ENCODE measurements at regions not wholly inside any gene's neighbourhood (a gene's known extent, or its start where the extent isn't known, plus 50 kb on each side); places are given as distances from the start of the nearest gene placed in this dataset.

DNA sequence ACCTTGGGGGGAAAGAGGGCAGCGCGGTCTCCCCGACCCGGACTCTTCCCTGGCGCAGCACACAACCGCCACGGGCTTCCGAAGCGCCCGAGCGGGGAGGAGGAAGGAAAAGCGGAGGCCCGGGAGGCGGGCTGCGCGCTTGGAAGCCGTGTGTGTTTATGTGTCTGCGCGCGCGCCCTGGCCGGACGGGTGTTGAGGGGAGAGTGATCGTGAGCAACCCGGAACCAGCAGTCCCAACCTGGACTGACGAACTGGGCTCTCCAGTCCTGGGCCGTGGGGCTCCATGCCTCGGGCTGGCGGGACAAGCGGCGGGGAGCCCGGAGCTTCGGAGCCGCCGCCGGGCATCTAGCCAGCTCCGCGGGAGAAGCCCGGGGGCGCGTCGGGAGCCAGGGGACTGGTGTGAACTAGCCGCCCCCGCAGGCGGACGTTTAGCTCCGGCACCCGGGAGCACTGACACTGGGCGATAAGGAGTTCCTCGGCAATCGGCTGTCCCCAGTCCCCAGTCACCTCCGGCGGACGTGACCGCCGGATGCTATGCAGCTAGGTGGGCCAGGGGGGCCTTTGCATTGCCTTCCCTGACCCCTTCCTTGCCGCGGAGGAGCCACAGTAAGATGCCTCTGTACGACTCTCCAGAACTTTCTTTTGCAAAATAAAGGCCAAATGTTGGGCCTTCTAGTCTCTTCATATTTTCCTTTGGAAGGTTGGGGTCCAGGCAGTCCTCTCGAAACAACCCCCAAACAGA, 74.8 kb upstream of the BCOR start:
- WGBS, 4 donors, result 30 to 55% (median 44%) methylated on average over 12 to 60 of the region's 60 CpGs
- intact Hi-C loops (cut with DNase I), result loop anchor here (5.0 to 10.0 kb wide), 5 partner anchors 70 to 358 kb away; no protein-coding TSS in a partner anchor

DNA sequence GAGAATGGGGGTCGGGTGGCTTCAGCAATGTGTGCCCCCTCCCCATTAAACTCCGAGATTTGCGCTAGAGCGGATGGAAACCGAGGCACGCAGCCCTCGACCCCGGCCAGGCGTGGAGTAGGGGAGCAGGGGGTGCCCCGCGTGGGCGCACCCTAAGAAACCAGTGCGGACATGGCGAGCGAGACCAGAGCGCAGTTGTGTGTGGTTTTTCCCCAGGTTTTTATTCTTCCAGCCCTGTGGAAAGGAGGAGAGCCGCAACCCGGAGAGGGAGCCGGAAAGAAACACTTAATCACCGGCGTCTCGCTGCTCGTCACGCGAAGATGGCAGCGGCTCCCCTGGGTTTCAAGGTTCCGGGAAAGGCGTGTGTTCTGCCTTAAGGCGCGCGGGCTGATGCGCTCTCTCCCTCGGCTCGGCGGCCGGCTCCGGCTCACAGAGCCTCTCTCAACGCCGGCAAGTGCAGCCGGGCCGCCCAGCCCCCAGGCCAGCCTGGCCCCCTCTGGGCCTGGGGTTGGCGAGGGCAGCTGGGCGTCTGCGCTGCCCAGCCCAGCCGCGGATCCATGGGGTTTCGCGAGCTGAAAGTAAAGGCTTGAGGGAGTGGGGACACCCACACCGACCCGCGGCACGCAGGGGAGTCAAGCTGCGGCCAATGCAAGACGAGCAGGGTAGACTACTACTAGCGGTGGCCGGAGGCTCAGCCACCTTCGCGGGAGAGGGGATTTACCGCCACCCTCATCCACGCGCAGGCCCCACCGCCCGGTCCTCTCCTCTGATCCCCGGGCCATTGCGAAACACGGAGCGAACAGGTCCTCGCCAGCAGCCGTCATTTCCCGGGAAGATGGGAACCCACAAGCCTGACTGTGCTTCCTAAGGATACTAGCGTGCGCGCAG, 74.0 kb upstream of the BCOR start:
- WGBS, 4 donors, result 32 to 48% (median 38%) methylated on average over 20 to 73 of the region's 73 CpGs
- peaks cover 31% of the 10 kb centered on the region for H3K27me3 ChIP-seq
- intact Hi-C loops (cut with DNase I), result loop anchor here (5.0 to 10.0 kb wide), 5 partner anchors 69 to 357 kb away; no protein-coding TSS in a partner anchor
- H3K4me1 ChIP-seq (replicated peaks in 1 of 2), result peaks cover 22 to 40% of the 10 kb centered on the region in 2 donors
- H3K36me3 ChIP-seq (replicated peaks in 1 of 2), result no peaks in the 10 kb centered on the region
- H3K27ac ChIP-seq, result peak overlapping the region in 4 of 5 donors; percentile 38 to 99 (median 82)
- DNase-seq, result peak in 4 of 7 donors; percentile 23 to 61 (median 37)
- peak overlapping the region in 1 of 4 donors; percentile 32 for H3K4me3 ChIP-seq
- no peaks in the 10 kb centered on the region for H3K9me3 ChIP-seq (replicated peaks in 1 of 3)
- no peak for TF ChIP-seq POLR2A (IDR thresholded peaks at IDR 0.05)
- TF ChIP-seq CTCF (IDR thresholded peaks at IDR 0.05), result no peak

More for the DNA sequence above, 74.8 kb upstream of the BCOR start:
- H3K36me3 ChIP-seq (replicated peaks in 1 of 2), result no peaks in the 10 kb centered on the region
- peak overlapping the region in 4 of 5 donors; percentile 69 to 99 (median 96) for H3K27ac ChIP-seq
- peak overlapping the region in 1 of 4 donors; percentile 32 for H3K4me3 ChIP-seq
- peaks cover 28% of the 10 kb centered on the region for H3K27me3 ChIP-seq
- TF ChIP-seq CTCF (IDR thresholded peaks at IDR 0.05), result no peak
- TF ChIP-seq POLR2A (IDR thresholded peaks at IDR 0.05), result peak in 1 of 2 donors; percentile 7
- DNase-seq, result peak in 3 of 7 donors; percentile 35 to 69 (median 37)
- peaks cover 22 to 36% of the 10 kb centered on the region in 2 donors for H3K4me1 ChIP-seq (replicated peaks in 1 of 2)
- no peaks in the 10 kb centered on the region for H3K9me3 ChIP-seq (replicated peaks in 1 of 3)

- Histone ChIP-seq H3K36me3 (replicated peaks in 1 of 2) (no peaks in the 10 kb centered on the region), H3K4me1 (replicated peaks in 1 of 2) (peaks cover 22 to 40% of the 10 kb centered on the region in 2 donors), H3K27ac (peak overlapping the region in 4 of 5 donors; percentile 38 to 99 (median 82)), H3K27me3 (peaks cover 31% of the 10 kb centered on the region), H3K4me3 (peak overlapping the region in 1 of 4 donors; percentile 32), H3K9me3 (replicated peaks in 1 of 3) (no peaks in the 10 kb centered on the region)
- TF ChIP-seq POLR2A (IDR thresholded peaks at IDR 0.05), result no peak
- 27 to 47% (median 33%) methylated on average over 16 to 17 of the region's 17 CpGs for WGBS, 4 donors
- DNase-seq, result peak in 1 of 7 donors; percentile 24
- intact Hi-C loops (cut with DNase I), result loop anchor here (5.0 to 10.0 kb wide), 5 partner anchors 69 to 356 kb away; no protein-coding TSS in a partner anchor
Observed at GRCh38 chrX:40170830-40171512, 73.2 kb upstream of the BCOR start.

Measured in adrenal gland (tissue), 9 donors.